RPMI7951 (cell line): ENCODE measurements at regions not wholly inside any gene's neighbourhood (a gene's known extent, or its start where the extent isn't known, plus 50 kb on each side); places are given as distances from the start of the nearest gene placed in this dataset.
"Not testable (repeated sequence)": the region's sequence is repeated elsewhere in the genome, so short reads cannot be mapped to it uniquely, and the experiment has no call there.

Source experiments
- DNase-seq: peaks from one replicate; pipeline ENCODE4 v3.0.0-alpha.2; 2012; ENCODE audit warnings: low read depth

DNA sequence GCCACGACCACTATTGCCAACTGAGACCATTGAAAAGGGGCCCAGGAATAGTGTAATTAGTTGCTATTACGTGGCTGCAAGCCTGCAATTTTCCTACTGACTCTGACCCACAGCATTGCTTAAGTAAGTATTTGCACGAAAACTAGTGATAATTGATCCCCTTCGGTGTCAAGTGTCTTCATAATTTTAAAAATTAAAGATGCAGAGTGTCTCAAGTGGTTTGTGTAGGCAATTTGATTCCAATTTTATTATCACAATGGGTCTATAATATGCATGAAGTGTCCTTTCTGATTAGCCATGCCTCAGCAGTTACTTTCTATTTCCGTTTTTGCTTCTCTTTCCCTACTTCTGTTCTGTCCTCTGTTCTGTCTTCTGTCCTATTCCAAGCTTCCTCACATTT lies 259.2 kb downstream of the C3orf38 start:
- DNase-seq, result no peak

DNA sequence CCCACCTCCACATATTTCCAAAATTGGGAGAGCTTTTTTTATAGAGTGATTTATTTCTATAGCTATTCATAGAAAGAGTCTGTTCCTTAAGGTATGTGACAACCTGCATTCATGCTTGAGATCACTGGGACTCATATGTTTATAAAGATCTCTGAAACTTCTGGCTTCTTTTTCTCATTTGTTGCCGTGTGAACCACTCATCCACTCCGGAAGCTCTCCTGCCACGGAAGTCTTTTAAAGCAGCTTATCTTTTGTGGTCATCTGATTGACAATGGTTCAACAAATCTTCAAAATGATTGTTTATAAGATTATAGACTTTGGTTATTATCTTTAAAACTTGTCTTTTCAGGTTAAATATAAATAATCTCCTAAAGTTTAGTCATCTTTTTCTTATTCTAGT lies 260.5 kb downstream of the C3orf38 start:
- DNase-seq, result no peak

DNA sequence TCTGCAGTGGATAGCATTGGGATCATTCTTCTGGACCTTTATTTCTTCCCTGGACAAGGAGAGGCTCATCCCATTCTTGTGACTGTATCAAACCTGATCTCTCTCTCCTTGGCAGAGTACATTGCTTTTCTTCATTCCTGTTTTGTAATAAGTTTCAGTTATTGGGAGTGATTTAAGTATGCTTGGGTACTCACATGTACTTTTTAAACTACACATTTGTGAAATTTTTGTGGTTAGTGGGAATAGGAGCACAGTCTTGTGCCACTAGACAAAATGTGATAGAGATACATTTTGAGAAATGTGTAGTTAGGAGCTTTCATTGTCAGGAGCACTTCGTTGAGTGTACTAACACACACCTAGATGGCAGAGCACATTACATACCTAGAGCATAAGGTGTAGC lies 262.6 kb downstream of the C3orf38 start:
- no peak for DNase-seq

DNA sequence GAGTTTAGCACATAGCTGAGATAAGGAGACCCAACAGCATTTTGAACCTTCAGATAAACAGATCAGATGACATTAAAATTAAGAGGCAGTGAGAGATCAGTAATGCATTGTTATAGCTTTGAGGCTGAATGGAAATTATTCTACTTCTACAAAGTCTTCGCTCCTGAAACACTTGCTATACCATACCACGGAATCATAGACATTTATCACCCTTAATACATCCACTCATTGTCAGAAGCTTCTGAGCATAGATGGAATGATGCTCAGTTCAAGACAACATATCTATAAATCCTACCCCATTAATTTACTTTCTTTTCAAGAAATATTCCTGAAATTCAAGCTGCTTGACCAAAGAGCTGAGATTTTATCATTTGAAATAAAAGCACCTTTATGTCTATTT lies 266.7 kb downstream of the C3orf38 start:
- no peak for DNase-seq

DNA sequence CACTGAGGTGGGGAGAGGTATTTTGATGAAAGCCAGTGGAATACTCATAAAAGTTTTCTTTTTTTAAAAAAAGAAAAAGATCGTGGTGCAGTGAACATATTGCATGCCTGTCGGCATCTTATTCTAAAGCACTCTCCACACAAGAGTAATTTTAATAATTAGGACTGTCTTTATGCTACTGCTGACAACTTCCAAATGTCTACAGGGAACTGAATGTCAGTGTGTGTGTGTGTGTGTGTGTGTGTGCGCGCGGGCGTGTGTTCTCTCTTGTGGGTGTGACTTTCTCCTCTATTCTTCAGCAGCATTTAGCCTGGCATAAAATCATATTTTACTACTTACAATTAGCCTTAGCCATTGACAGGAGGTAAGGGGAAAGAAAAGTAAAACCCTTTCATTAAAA lies 268.5 kb downstream of the C3orf38 start:
- no peak for DNase-seq

DNA sequence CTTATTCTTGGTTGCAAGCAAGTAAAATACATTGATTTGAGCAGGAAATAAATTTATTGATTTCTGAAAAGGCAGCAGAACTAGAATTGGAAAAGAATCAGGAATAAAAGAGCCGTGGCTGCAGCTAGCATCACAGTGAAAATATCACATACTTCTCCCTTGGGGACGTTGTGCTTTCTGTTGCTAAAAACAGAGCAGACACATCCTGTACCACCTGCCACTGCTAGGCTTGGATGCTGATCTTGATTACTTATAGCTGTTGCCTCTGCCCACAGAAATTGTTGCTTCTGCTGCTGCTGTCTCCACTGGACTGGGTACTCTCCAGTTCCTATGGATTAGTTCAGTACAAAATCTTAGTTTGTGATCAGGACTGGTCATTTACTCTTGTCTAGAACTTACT lies 283.8 kb downstream of the C3orf38 start:
- no peak for DNase-seq

DNA sequence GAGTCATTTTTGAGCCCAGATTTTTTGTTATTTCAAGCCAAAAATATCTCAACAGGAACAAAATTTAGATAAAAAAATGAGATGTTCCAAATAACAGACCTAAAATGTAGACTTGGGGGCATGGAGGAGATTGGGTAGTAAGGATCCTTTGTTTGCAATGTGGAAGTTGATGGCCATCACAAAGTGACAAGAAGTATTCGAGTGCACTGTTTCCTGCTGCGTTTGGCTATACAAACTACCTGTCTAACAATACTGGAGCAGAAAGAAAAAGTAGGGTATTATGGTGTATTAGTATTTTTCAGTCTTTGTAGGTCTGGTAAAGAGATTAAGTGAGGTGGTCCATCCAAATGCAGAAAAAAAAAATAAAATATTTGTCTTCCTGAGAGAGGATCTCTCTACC lies 284.2 kb downstream of the C3orf38 start:
- DNase-seq, result no peak

DNA sequence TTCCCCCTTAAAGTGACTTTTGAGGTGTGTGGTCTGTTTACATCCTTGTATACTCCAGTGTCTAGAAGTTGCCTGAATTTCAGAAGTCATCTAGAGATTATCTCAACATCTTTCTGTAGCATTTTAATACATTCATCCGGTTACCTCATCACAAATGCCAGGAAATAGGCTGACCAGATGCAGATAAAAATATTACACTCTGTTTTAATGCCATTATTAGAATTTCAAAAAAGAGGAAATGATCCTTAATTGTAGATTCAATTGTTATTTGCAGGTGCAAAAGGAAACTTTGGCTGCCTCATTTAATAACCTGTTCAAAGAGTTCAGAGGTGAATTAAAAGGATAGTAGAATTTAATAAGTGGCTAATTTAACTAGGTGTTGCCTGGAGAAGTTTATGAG lies 290.9 kb downstream of the C3orf38 start:
- DNase-seq, result no peak

DNA sequence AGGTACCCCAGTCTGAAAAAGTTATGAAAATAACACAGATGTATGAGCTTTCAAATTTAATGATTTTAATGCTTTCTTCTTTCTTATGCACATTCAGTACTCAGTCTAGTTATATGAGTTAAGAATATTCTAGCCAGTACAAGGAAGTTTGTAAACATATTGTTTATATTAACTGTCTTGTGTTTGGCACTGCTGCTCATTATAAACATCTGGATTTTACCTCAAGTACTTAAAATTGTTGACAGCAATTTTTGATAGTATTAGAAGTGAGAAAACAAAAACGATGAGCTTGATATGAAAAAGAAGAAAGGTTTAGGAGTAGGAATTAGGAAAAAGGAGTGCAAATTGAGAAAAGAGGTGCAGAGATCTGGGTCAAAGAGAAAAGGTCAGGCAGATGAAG lies 293.3 kb downstream of the C3orf38 start:
- no peak for DNase-seq

DNA sequence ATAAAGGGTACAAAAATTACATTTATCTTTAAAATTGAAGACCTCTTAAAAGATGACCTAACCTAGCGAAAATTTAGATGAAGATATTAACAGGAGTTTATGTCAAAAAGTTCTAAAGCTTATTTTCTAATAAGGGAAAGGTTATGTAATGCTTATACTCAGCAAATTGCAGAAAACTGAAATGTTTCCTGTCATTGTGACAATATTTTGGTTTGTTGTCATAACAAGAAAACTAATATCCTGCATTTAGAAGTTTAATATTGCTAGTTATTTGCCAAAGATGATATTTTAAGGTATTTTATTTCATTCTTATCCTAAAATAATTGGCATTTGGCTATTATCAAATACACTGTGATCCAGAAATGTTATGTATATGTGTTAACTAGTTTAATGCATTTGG lies 294.5 kb downstream of the C3orf38 start:
- no peak for DNase-seq

DNA sequence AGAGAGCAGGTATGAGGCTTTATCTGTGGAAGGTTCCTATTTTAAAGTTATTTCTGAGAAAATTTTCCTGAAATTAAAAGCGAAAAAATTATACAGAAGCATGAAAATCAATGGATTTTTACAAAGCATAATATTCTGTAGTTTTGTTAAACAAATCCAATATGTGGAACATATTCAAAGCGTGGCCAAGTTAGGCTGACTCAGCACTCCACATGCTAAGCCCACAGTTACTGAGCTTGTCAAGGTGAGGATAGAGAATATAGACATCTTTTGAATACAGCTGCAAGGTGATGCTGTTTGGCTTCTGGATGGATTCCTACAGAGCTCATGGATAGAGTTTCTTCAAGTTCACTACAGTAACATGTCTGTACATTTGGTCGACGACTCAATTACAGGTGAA lies 302.5 kb downstream of the C3orf38 start:
- no peak for DNase-seq

DNA sequence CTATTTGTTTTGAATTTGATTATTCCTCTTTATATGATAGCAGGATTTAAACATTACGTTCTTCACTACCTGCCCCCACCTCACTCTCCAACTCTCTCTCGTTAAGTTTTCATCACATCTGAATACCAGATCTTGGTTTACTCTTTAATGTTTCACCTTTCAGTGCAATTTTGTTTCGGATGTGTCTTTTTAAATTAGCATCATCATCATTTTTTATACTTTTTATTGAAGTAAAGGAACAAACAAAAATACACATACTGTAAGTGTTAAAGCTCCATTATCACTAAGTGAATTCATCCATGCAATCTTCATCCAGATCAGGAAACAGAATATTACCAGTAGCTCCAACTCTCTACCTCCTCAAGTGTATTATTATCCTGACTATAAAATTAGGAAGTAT lies 310.6 kb downstream of the C3orf38 start:
- DNase-seq, result no peak

DNA sequence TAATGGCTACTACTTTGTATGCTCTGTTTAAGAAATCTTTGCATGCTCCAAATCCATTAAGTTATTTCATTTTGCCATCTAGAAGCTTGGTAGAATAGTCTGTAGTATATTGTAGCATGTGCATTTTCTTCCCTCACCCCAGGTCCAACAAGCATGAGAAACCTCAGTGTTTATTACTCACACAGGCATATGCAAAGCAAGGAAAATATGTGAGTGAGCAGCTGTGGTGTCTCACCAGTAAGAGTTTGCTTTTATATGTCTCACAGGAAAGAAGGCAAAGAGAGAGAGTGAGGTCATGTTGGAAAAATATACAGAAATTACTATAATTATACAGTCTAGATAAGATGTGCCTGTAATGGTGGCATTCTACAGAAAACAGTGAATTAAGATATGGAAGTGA lies 312.5 kb downstream of the C3orf38 start:
- DNase-seq, result no peak

DNA sequence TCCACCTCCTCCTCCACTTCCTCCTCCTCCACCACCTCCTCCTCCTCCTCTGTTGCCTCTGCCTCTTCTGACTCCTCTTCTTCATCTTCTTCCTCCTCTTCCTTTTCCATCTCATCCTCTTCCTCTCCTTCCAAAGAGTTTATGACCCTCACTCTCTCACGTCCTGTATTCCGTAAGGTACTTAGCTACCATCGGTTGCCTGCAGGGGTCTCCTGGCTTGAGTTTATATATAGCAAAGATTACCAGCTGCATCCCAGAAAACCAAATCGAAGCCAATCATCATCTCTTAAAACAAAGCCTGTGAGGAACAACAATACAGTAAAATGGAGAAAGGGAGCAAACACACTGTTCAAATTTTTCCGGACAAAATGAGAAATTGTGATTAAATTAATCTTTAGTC lies 317.4 kb downstream of the C3orf38 start:
- no peak for DNase-seq

DNA sequence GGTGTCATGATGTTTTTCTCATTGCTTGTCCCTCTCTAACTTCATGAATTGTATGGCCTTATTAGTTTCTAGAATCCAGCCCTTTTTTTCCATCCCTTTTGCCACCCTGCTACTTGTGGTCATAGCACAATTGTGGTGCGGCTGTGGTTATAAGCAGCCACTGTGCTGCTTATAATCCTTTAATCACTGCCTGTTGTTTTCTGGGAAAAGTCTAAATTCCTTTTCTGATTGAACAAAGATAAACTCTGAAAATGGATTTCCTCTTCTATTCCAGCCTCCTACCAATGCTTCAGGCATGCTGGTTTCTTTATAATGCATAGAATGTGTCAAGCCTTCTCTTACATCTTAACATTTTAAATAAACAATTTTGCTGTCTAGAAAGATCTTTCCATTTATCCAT lies 319.5 kb downstream of the C3orf38 start:
- no peak for DNase-seq

DNA sequence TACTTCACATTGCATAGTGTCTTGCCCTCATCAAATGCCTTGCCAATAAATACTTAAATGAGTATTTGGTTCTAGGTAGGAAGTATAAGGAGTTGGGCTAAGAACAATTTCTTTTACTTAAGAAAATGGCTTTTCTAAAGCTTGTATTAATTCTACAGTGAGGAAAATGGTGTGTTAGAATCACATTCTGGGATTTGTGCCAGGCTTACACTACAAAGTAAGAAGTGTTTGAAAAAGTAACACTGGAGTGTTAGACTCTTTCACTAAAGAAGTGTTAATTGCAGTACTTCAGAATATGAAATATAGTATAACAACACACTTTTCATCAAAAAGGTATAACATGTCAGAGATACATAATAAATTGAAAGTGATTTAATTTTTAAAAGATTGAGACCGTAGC lies 328.7 kb downstream of the C3orf38 start:
- no peak for DNase-seq

DNA sequence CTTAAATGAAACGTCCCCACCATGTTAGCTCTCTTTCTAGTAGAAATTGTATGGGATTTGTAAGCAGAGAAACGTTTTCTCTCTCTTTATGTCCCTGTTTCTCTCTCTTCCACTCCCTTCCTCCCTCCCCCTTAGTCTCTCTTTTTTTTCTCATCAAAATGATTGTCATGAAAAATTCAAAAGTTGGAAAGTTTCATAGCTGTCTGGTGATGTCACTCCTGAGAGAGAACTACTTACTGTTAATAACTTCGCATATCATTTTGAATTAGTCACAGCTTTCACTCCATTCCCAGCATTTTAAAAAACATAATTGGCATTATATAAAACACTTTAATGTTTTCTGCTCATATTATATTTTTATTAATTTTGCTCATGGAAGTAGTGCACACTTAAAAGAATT lies 331.1 kb downstream of the C3orf38 start:
- no peak for DNase-seq

DNA sequence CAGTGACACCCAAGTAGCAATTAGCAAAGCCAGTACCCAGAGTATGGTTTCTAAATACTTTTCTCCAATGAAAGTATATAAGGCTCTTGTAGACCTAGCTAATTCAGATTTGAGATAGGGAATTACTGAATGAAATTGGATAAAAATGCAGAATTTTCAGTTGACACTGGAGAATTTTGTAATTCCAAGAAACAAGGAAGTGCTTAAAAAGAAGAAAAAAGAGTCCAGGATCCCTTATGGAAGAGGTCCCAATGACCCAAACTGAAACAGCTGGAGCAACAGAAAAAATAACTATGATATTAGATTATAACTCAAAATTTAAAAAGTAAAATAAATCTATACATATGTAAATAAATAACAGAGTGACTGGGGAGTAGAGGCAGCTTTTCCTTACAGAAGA lies 335.2 kb downstream of the C3orf38 start:
- DNase-seq, result no peak

DNA sequence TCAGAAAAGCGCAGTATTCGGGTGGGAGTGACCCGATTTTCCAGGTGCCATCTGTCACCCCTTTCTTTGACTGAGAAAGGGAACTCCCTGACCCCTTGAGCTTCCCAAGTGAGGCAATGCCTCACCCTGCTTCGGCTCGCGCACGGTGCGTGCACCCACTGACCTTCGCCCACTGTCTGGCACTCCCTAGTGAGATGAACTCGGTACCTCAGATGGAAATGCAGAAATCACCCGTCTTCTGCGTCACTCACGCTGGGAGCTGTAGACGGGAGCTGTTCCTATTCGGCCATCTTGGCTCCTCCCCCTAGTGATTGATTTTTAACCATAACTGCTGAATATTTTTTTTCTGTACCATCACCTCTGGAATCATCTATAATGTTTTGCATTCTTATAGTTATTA lies 359.1 kb downstream of the C3orf38 start:
- DNase-seq, result not testable (repeated sequence)

DNA sequence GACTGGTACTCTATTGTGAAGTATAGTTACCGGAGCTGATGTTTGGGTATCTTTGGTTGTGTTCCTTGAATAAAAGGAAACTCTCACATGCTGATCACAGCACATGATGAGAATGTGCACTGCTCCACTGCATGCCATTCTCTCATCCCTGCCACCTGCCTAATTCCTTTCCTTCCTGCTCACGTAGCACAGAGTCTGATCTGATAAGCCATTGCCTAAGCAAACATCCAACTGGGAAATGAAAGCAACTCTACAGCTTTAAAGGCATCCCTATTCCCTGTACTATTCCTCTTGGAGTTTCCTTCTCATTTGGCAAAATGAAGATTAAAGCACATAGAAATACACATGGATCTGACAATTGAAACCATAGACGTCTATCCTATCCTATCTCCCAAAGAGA lies 359.8 kb downstream of the C3orf38 start:
- no peak for DNase-seq

DNA sequence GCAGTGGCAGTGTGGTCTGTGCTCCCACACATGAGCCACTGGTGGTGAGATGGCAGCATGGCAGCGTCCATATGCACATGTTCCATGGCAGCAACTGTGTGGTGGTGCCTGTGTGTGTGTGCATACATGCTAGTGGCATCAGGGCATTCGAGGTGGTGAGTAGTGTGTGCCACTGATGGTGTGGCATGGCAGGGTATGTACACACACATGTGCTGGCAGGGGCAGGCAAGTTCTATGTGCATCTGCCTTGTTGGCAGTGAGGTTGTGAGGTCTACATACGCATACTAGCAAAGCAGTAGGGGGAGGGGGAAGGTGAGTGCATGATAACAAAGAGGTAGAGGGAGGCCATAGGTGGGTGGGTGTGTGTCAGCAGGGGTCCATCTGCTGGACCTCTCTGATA lies 378.7 kb downstream of the C3orf38 start:
- DNase-seq, result no peak

DNA sequence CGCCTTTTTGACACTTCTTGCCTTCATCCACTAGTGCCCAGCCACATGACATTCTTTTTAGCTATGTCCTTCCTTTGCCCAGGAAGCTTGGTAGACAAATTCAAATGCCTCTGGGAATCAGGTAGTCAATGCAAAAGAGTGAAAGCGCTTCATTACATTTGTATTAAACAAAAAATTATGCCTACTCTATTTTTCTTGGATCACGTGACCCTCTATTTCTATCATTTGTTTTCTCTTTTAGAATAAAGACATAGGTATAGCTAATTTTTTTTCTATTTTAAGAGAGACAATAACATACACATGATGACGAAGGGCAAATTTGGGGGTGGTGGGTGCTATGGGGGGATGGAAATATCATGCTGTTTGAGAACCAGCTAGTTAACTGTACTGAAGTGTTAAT lies 384.8 kb downstream of the C3orf38 start:
- no peak for DNase-seq

DNA sequence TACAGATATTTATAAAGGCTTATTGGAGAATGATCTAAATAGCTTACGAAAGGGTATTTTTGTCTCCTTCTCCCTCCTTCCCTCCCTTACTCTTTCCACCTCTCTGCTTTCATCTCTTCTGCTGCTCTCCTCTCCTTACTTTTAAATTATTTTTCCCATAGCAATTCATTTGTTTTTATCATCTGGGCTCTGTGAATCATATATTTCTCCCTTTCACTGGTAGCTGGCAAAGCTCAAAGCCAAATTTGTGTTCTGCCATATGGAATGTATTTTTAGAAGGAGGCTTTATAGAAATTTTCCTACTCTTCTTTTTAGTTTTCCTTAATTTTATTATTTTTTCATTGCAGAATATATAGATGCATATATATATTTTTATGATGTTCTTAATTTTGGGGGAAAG lies 385.8 kb downstream of the C3orf38 start:
- DNase-seq, result no peak

DNA sequence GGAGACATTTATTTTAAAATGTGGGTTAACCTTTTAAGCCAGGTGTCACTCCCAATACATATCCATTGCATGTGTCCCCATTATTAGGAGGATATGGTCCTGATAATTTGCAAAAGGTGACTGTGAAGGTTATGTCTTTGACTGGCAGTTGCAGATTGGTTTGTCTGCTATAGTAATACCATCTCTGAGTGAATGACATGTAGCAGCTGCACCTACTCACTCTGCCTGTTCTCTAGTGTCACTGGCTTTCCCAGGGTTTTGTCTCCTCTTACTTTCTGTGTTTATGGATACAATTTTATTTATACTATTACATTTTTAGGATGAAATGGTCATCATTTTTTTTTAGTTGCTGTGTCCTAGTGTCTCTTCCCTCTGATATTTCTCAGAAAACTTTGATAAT lies 393.2 kb downstream of the C3orf38 start:
- no peak for DNase-seq

DNA sequence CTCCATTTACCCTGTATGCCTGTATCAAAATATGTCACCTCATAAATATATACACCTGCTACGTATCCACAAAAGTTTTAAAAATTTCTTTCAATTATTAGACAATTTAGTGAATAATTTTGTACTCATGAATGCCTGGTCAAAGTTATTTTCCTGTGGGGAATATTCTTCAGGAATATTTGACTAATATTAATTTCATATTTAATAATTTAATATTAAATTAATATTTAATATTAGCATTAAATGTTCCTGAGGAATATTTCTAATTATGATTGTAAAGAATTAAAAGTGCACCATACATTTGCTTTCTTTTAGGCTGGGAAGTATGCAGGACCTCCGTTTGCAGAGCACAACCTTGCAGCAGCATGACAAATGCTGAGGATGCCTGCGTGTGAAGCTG lies 422.7 kb downstream of the C3orf38 start:
- no peak for DNase-seq
